HL-60 (cell line): ENCODE measurements at regions not wholly inside any gene's neighbourhood (a gene's known extent, or its start where the extent isn't known, plus 50 kb on each side); places are given as distances from the start of the nearest gene placed in this dataset.
"Not testable (repeated sequence)": the region's sequence is repeated elsewhere in the genome, so short reads cannot be mapped to it uniquely, and the experiment has no call there.

Experiments
- CTCF ChIP-seq: IDR thresholded peaks from one replicate; pipeline ENCODE4 v1.5.1; 2011; ENCODE audit warnings: low read length, control low read depth, inconsistent platforms; ENCODE audit not compliant: insufficient read depth
- GABPA ChIP-seq: IDR thresholded peaks from 2 replicates; pipeline ENCODE4 v1.6.1; 2012; ENCODE audit warnings: low read depth
- POLR2AphosphoS5 ChIP-seq: IDR thresholded peaks from 2 replicates; pipeline ENCODE4 v1.6.1; 2012; ENCODE audit warnings: low read depth
- REST ChIP-seq: IDR thresholded peaks from 2 replicates; pipeline ENCODE4 v1.6.1; 2012; ENCODE audit warnings: low read depth; ENCODE audit not compliant: insufficient replicate concordance
- SPI1 ChIP-seq: IDR thresholded peaks from 2 replicates; pipeline ENCODE4 v1.6.1; 2012; ENCODE audit warnings: low read depth, mild to moderate bottlenecking, borderline replicate concordance

- TF ChIP-seq CTCF, REST, POLR2AphosphoS5, SPI1, GABPA: not testable (repeated sequence)
Measured at GRCh38 chr7:106436933-106437332, 152.2 kb upstream of the NAMPT start.
